ENCODE measurements at regions not wholly inside any gene's neighbourhood (a gene's known extent, or its start where the extent isn't known, plus 50 kb on each side); places are given as distances from the start of the nearest gene placed in this dataset.

- no peak overlapping the region for H4K91ac ChIP-seq (ENCODE audit: insufficient read length, low read depth, low read length)
- TF ChIP-seq CTCF (conservative IDR thresholded peaks at IDR 0.05): no peak
- no peaks in the 10 kb centered on the region for H3K27me3 ChIP-seq (ENCODE audit: insufficient read depth, low read length)
- no peak overlapping the region for H3T11ph ChIP-seq (ENCODE audit: low read length)
- H3K27ac ChIP-seq (ENCODE audit: insufficient read length, low read depth, low read length): no peak overlapping the region
- Mint-ChIP-seq H3K36me3 (ENCODE audit: insufficient read depth in 1 of 3, low read depth in 3 of 3) (peaks cover 0 to 11% (median 0%) of the 10 kb centered on the region in 3 experiments; a peak in 3 of 7 replicates), H3K9me3 (peaks cover 0 to 6% of the 10 kb centered on the region in 2 experiments; a peak in 2 of 5 replicates), H3K4me1 (peaks cover 8 to 17% of the 10 kb centered on the region in 2 experiments; a peak in 3 of 4 replicates), H3K27me3 (ENCODE audit: low read depth) (no peaks in the 10 kb centered on the region; the same call in 1 of the 2 replicates), H3K27ac (no peak overlapping the region), H3K4me3 (no peak overlapping the region)
- WGBS (ENCODE audit: extremely low coverage, insufficient read length, low lambda C conversion rate): no CpG with 5 or more reads among the region's 1 CpG
- no peak overlapping the region for H2AFZ ChIP-seq (ENCODE audit: low read length)
- H3K9ac ChIP-seq (ENCODE audit: extremely low read depth, insufficient read length, low read length): no peak overlapping the region
- H3K23me2 ChIP-seq (ENCODE audit: insufficient read length, low read depth, low read length, poor library complexity, severe bottlenecking): no peaks in the 10 kb centered on the region
- DNase-seq: no peak
- H3K9me3 ChIP-seq (ENCODE audit: control insufficient read depth, low read depth, low read length): no peaks in the 10 kb centered on the region
- no peak overlapping the region for H3K18ac ChIP-seq (ENCODE audit: insufficient read length, low read depth, low read length)
- peaks cover 19% of the 10 kb centered on the region; the same call in 1 of the 2 replicates for H3K4me1 ChIP-seq (ENCODE audit: insufficient read depth, low read length)
- no peak overlapping the region for H3K56ac ChIP-seq (ENCODE audit: insufficient read length, low read depth, low read length)
- H2BK12ac ChIP-seq (ENCODE audit: insufficient read length, low read depth, low read length): no peak overlapping the region
- H2BK20ac ChIP-seq (ENCODE audit: low read depth, low read length, poor library complexity, severe bottlenecking): no peak overlapping the region
- H3K14ac ChIP-seq (ENCODE audit: insufficient read depth, low read length): no peak overlapping the region
- H2AK5ac ChIP-seq (ENCODE audit: insufficient read length, low read length): no peak overlapping the region
- H3K23ac ChIP-seq (ENCODE audit: insufficient read length, low read depth, low read length): no peak overlapping the region
- no peaks in the 10 kb centered on the region for H3K79me1 ChIP-seq (ENCODE audit: insufficient read depth, low read depth, low read length, poor library complexity, severe bottlenecking)
- H4K5ac ChIP-seq (ENCODE audit: insufficient read length, low read depth, low read length): no peak overlapping the region
- no peaks in the 10 kb centered on the region for H3K79me2 ChIP-seq (ENCODE audit: insufficient read depth, low read length)
- H3K4me2 ChIP-seq (ENCODE audit: insufficient read depth, insufficient read length, low read length): no peak overlapping the region
- no peak overlapping the region for H4K8ac ChIP-seq (replicated peaks; ENCODE audit: insufficient read length, low read depth, low read length)
- H2BK15ac ChIP-seq (ENCODE audit: low read depth, low read length): no peak overlapping the region
- no peak overlapping the region for H2BK5ac ChIP-seq (ENCODE audit: insufficient read length, low read length)
- no peaks in the 10 kb centered on the region for H4K20me1 ChIP-seq (ENCODE audit: control insufficient read depth, insufficient read depth, insufficient read length)
- H3K4ac ChIP-seq (ENCODE audit: low read depth, low read length): no peak overlapping the region
- H2BK120ac ChIP-seq (ENCODE audit: low read depth, low read length, poor library complexity, severe bottlenecking): no peak overlapping the region
These were observed 483.4 kb downstream of the ZNF608 start for GRCh38 chr5:124262991-124263571.
